ENCODE measurements at regions not wholly inside any gene's neighbourhood (a gene's known extent, or its start where the extent isn't known, plus 50 kb on each side); places are given as distances from the start of the nearest gene placed in this dataset.

GRCh38 chr10:8844141-8844540 is 789.7 kb downstream of the GATA3 start (continued):
- TF ChIP-seq REST (IDR thresholded peaks at IDR 0.05) (no peak), CTCF (IDR thresholded peaks at IDR 0.05; ENCODE audit: low read depth, low read length, missing input control) (no peak), FOXA1 (IDR thresholded peaks at IDR 0.05) (no peak)

DNA sequence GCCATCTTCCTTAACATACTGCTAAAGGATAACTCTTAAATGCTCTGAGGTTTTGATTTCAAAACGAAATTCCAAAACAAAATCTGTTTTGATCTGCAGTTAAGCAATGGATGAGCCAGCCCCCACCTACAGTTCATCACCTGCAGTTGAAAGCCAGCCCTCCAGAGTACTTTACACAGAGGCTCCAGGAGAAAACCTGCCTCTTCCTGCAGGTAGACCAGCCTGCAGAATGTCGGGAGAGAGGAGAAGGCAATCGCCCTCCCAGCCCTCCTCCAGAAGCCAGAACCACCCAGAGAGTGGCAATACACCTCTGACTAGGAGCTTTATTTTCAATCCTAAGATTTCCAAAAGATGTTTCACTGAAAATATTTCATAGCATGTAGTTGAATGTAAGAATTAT is 798.1 kb downstream of the GATA3 start:
- WGBS: 44% methylated on average over 3 of the region's 3 CpGs
- no peaks in the 10 kb centered on the region for H3K27me3 ChIP-seq (ENCODE audit: control insufficient read depth in 4 of 4, insufficient read depth in 4 of 4, low read length in 3 of 4)

More for the DNA sequence above, 798.1 kb downstream of the GATA3 start:
- no peak overlapping the region for H3K4me3 ChIP-seq (ENCODE audit: low read depth in 1 of 3, low read length in 3 of 3)
- no peaks in the 10 kb centered on the region for H3K4me1 ChIP-seq (ENCODE audit: control insufficient read depth in 4 of 4, insufficient read depth in 4 of 4, low read length in 3 of 4)
- H3K9ac ChIP-seq (ENCODE audit: low read depth in 1 of 2, low read length in 2 of 2): no peak overlapping the region
- no peak overlapping the region for H3K27ac ChIP-seq (ENCODE audit: low read depth in 1 of 2, low read length in 2 of 2)
- H3K36me3 ChIP-seq (ENCODE audit: control insufficient read depth in 4 of 4, insufficient read depth in 3 of 4, low read depth in 1 of 4, low read length in 3 of 4): no peaks in the 10 kb centered on the region
- H3K9me3 ChIP-seq (ENCODE audit: control insufficient read depth in 4 of 4, low read length in 3 of 4): no peaks in the 10 kb centered on the region
- no peak for TF ChIP-seq NR2F2 (IDR thresholded peaks at IDR 0.05)
- TF ChIP-seq EGR1 (IDR thresholded peaks at IDR 0.05; ENCODE audit: low read depth in 2 of 2): no peak
- no peak for TF ChIP-seq CTCF (IDR thresholded peaks at IDR 0.05; ENCODE audit: low read depth, low read length, missing input control)
- TF ChIP-seq HNF4A (conservative IDR thresholded peaks at IDR 0.05): no peak
- no peak for TF ChIP-seq SP1 (IDR thresholded peaks at IDR 0.05)
- no peak for TF ChIP-seq TAF1 (conservative IDR thresholded peaks at IDR 0.05)
- TF ChIP-seq RXRA (IDR thresholded peaks at IDR 0.05): no peak
- TF ChIP-seq, protein P1, sequence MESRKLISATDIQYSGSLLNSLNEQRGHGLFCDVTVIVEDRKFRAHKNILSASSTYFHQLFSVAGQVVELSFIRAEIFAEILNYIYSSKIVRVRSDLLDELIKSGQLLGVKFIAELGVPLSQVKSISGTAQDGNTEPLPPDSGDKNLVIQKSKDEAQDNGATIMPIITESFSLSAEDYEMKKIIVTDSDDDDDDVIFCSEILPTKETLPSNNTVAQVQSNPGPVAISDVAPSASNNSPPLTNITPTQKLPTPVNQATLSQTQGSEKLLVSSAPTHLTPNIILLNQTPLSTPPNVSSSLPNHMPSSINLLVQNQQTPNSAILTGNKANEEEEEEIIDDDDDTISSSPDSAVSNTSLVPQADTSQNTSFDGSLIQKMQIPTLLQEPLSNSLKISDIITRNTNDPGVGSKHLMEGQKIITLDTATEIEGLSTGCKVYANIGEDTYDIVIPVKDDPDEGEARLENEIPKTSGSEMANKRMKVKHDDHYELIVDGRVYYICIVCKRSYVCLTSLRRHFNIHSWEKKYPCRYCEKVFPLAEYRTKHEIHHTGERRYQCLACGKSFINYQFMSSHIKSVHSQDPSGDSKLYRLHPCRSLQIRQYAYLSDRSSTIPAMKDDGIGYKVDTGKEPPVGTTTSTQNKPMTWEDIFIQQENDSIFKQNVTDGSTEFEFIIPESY (IDR thresholded peaks at IDR 0.05): no peak
- no peak for DNase-seq (ENCODE audit: low spot score)
